Neural progenitor cell (in vitro differentiated cells): ENCODE measurements at regions not wholly inside any gene's neighbourhood (a gene's known extent, or its start where the extent isn't known, plus 50 kb on each side); places are given as distances from the start of the nearest gene placed in this dataset.

Experiments
- CTCF ChIP-seq: fragments of 200-600 bp; sonication (generic); IDR thresholded peaks from 2 replicates; pipeline ENCODE4 v1.5.1; 2017; ENCODE audit warnings: antibody characterized with exemption, mild to moderate bottlenecking
- EZH2 ChIP-seq: fragments of 200-600 bp; sonication (generic); IDR thresholded peaks from 2 replicates; pipeline ENCODE4 v1.6.1; 2017; ENCODE audit warnings: antibody characterized with exemption, mild to moderate bottlenecking, moderate library complexity

- no peak for TF ChIP-seq EZH2
- no peak for TF ChIP-seq CTCF
Measured at GRCh38 chr4:45946699-45947098, 177.2 kb downstream of the GABRG1 start.
